NCI-H1436 (cell line): ENCODE measurements at regions not wholly inside any gene's neighbourhood (a gene's known extent, or its start where the extent isn't known, plus 50 kb on each side); places are given as distances from the start of the nearest gene placed in this dataset.
"Not testable (repeated sequence)": the region's sequence is repeated elsewhere in the genome, so short reads cannot be mapped to it uniquely, and the experiment has no call there.

Experiments
- DNase-seq: peaks from one replicate; lab custom pipeline; 2025; lab: John Stamatoyannopoulos, UW

GRCh38 chr2:66031236-66031635 is 403.7 kb upstream of the MEIS1 start:
- no peak for DNase-seq

GRCh38 chr2:66030553-66030952 is 404.4 kb upstream of the MEIS1 start:
- DNase-seq: no peak

GRCh38 chr2:66024391-66024790 is 410.5 kb upstream of the MEIS1 start:
- no peak for DNase-seq

- no peak for DNase-seq
Observed at GRCh38 chr2:66021296-66021695, 413.6 kb upstream of the MEIS1 start.

- no peak for DNase-seq
Observed at GRCh38 chr2:66017763-66018162, 417.2 kb upstream of the MEIS1 start.

- DNase-seq: no peak
Observed at GRCh38 chr2:66014450-66014849, 420.5 kb upstream of the MEIS1 start.

- DNase-seq: no peak
Observed at GRCh38 chr2:66013456-66013855, 421.5 kb upstream of the MEIS1 start.

- no peak for DNase-seq
Observed at GRCh38 chr2:66003931-66004330, 431.0 kb upstream of the MEIS1 start.

GRCh38 chr2:66001538-66001937 is 433.4 kb upstream of the MEIS1 start:
- DNase-seq: no peak

- DNase-seq: no peak
Observed at GRCh38 chr2:66000901-66001300, 434.0 kb upstream of the MEIS1 start.

- DNase-seq: no peak
Observed at GRCh38 chr2:65999796-66000195, 435.1 kb upstream of the MEIS1 start.

- DNase-seq: no peak
Observed at GRCh38 chr2:65999103-65999502, 435.8 kb upstream of the MEIS1 start.

- DNase-seq: no peak
Observed at GRCh38 chr2:65997961-65998360, 437.0 kb upstream of the MEIS1 start.

- DNase-seq: no peak
Observed at GRCh38 chr2:65992198-65992554, 442.7 kb upstream of the MEIS1 start.

- DNase-seq: no peak
Observed at GRCh38 chr2:65991381-65992197, 443.3 kb upstream of the MEIS1 start.

GRCh38 chr2:65985986-65986385 is 448.9 kb upstream of the MEIS1 start:
- DNase-seq: no peak

- DNase-seq: no peak
Observed at GRCh38 chr2:65980531-65980930, 454.4 kb upstream of the MEIS1 start.

- DNase-seq: no peak
Observed at GRCh38 chr2:65979446-65979845, 455.5 kb upstream of the MEIS1 start.

GRCh38 chr2:65974067-65974723 is 460.7 kb upstream of the MEIS1 start:
- DNase-seq: no peak

- DNase-seq: no peak
Observed at GRCh38 chr2:65969161-65969560, 465.8 kb upstream of the MEIS1 start.

GRCh38 chr2:65963303-65963702 is 471.6 kb upstream of the MEIS1 start:
- not testable (repeated sequence) for DNase-seq

- DNase-seq: no peak
Observed at GRCh38 chr2:65960953-65961352, 474.0 kb upstream of the MEIS1 start.

- DNase-seq: peak; percentile 6
Observed at GRCh38 chr2:65957886-65958285, 477.0 kb upstream of the MEIS1 start.

- DNase-seq: no peak
Observed at GRCh38 chr2:65957454-65957853, 477.5 kb upstream of the MEIS1 start.
